Ovary (tissue), 7 donors: ENCODE measurements at regions not wholly inside any gene's neighbourhood (a gene's known extent, or its start where the extent isn't known, plus 50 kb on each side); places are given as distances from the start of the nearest gene placed in this dataset.
"Not testable (repeated sequence)": the region's sequence is repeated elsewhere in the genome, so short reads cannot be mapped to it uniquely, and the experiment has no call there.

Source experiments
- DNase-seq, 5 donors: peaks; one replicate each; pipeline ENCODE4 v3.0.0-alpha.2; 2019 to 2020
- H3K27ac ChIP-seq, 2 donors: fragments of 200-600 bp; one replicate each; pipeline versions ENCODE4 v1.5.1 to v1.8.0; 2019 to 2022
- H3K27me3 ChIP-seq: fragments of 200-600 bp; one replicate; pipeline ENCODE4 v1.8.0; 2022
- H3K36me3 ChIP-seq: fragments of 200-600 bp; sonication (generic); one replicate; pipeline ENCODE4 v1.5.1; 2019
- H3K4me1 ChIP-seq: one replicate; pipeline ENCODE4 v1.8.1; 2013; ENCODE audit warnings: mild to moderate bottlenecking, moderate library complexity; ENCODE audit not compliant: insufficient read depth
- H3K4me3 ChIP-seq: fragments of 200-600 bp; sonication (generic); one replicate; pipeline ENCODE4 v1.5.1; 2017
- H3K9me3 ChIP-seq, 2 donors: fragments of 200-600 bp in 1 of 2; sonication (generic) in 1 of 2; one replicate each; pipeline versions ENCODE4 v1.5.1 to v1.8.1; 2013 to 2019; ENCODE audit warnings: mild to moderate bottlenecking in 1 of 2, moderate library complexity in 1 of 2
- EP300 ChIP-seq: sonication (generic); formaldehyde crosslinking; IDR thresholded peaks from one replicate; pipeline ENCODE4 v1.6.1; 2017; ENCODE audit warnings: antibody characterized with exemption
- POLR2A ChIP-seq: fragments of 450-650 bp; IDR thresholded peaks from one replicate; pipeline ENCODE4 v1.6.1; 2017; ENCODE audit warnings: antibody characterized with exemption, mild to moderate bottlenecking, moderate library complexity
- WGBS, 3 donors: extraction: QIAGEN DNeasy Blood & Tissue Kit in 1 of 3; methylation state at CpG; one replicate each; pipeline versions ENCODE4 v1.1.5 to v1.1.7; 2013 to 2017; 5-methylcytosine and 5-hydroxymethylcytosine counted together
- intact Hi-C, 4 donors: fragments of 100-400 bp; cut with DNase I; formaldehyde crosslinking; loops; one replicate each; pipeline versions ENCODE4 v1.11.0 to v1.15.1; 2022 to 2023
- TF ChIP-seq, protein P1 (sequence below), 3 donors: fragments of 450-650 bp in 2 of 3; fragments of 200-600 bp in 1 of 3; IDR thresholded peaks; one replicate each; pipeline versions ENCODE4 v1.5.1 to v1.8.0; 2016 to 2022; ENCODE audit warnings: antibody characterized with exemption in 3 of 3, mild to moderate bottlenecking in 1 of 3
- donor health status: DM: no; HTN: no; CAD: no; lungs with moderate emphysema.
- donor health status: DM: no; HTN: no; CAD: no.
- donor health status: Bipolar disorder and iron deficiency.
- donor health status: DM: no; HTN: no; CAD: no.
- donor health status: DM: yes; HTN: yes; CAD: no.

GRCh38 chr3:185995352-185995751, 57.5 kb upstream of the TRA2B start:
- DNase-seq: no peak
- WGBS, 3 donors: 42 to 59% (median 54%) methylated on average over 3 of the region's 3 CpGs
- intact Hi-C loops: no loop called here
- TF ChIP-seq POLR2A: no peak
- Histone ChIP-seq H3K4me3 (no peak overlapping the region), H3K4me1 (no peaks in the 10 kb centered on the region), H3K27ac (no peak overlapping the region), H3K9me3 (no peaks in the 10 kb centered on the region), H3K27me3 (no peaks in the 10 kb centered on the region), H3K36me3 (no peaks in the 10 kb centered on the region)

GRCh38 chr3:185992831-185993374, 55.1 kb upstream of the TRA2B start:
- intact Hi-C loops: no loop called here
- H3K27me3 ChIP-seq: no peaks in the 10 kb centered on the region
- H3K4me3 ChIP-seq: no peak overlapping the region
- no peak overlapping the region for H3K27ac ChIP-seq
- no peaks in the 10 kb centered on the region for H3K4me1 ChIP-seq
- no peaks in the 10 kb centered on the region for H3K9me3 ChIP-seq
- WGBS, 3 donors: 31 to 41% (median 40%) methylated on average over 9 of the region's 9 CpGs
- TF ChIP-seq EP300 (no peak), POLR2A (no peak)
- TF ChIP-seq, protein P1, sequence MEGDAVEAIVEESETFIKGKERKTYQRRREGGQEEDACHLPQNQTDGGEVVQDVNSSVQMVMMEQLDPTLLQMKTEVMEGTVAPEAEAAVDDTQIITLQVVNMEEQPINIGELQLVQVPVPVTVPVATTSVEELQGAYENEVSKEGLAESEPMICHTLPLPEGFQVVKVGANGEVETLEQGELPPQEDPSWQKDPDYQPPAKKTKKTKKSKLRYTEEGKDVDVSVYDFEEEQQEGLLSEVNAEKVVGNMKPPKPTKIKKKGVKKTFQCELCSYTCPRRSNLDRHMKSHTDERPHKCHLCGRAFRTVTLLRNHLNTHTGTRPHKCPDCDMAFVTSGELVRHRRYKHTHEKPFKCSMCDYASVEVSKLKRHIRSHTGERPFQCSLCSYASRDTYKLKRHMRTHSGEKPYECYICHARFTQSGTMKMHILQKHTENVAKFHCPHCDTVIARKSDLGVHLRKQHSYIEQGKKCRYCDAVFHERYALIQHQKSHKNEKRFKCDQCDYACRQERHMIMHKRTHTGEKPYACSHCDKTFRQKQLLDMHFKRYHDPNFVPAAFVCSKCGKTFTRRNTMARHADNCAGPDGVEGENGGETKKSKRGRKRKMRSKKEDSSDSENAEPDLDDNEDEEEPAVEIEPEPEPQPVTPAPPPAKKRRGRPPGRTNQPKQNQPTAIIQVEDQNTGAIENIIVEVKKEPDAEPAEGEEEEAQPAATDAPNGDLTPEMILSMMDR (IDR thresholded peaks at IDR 0.05): no peak
- no peaks in the 10 kb centered on the region for H3K36me3 ChIP-seq
- peak in 1 of 5 donors; percentile 22 for DNase-seq

GRCh38 chr3:185990995-185991394, 53.2 kb upstream of the TRA2B start:
- 88 to 95% (median 92%) methylated on average over 3 to 4 of the region's 4 CpGs for WGBS, 3 donors
- DNase-seq, H3K4me1 ChIP-seq, H3K4me3 ChIP-seq, H3K36me3 ChIP-seq, H3K9me3 ChIP-seq, intact Hi-C loops, H3K27me3 ChIP-seq, H3K27ac ChIP-seq: not testable (repeated sequence)

- no peaks in the 10 kb centered on the region for H3K4me1 ChIP-seq
- H3K9me3 ChIP-seq: no peaks in the 10 kb centered on the region
- TF ChIP-seq, protein P1 (IDR thresholded peaks at IDR 0.05): no peak
- TF ChIP-seq EP300 (no peak), POLR2A (no peak)
- no peaks in the 10 kb centered on the region for H3K27me3 ChIP-seq
- H3K4me3 ChIP-seq: no peak overlapping the region
- no peak for DNase-seq
- intact Hi-C loops: loop anchor here (5.0 to 10.0 kb wide), 4 partner anchors 255 to 628 kb away; no protein-coding TSS in a partner anchor
- H3K27ac ChIP-seq: no peak overlapping the region
- H3K36me3 ChIP-seq: no peaks in the 10 kb centered on the region
- WGBS, 3 donors: 86 to 89% (median 88%) methylated on average over 3 of the region's 3 CpGs
These were observed 51.7 kb upstream of the TRA2B start for GRCh38 chr3:185989511-185989910.

- no peak overlapping the region for H3K4me3 ChIP-seq
- TF ChIP-seq POLR2A (no peak), EP300 (no peak)
- TF ChIP-seq, protein P1 (IDR thresholded peaks at IDR 0.05): no peak
- DNase-seq: no peak
- no peaks in the 10 kb centered on the region for H3K9me3 ChIP-seq
- H3K27me3 ChIP-seq: no peaks in the 10 kb centered on the region
- H3K36me3 ChIP-seq: no peaks in the 10 kb centered on the region
- H3K27ac ChIP-seq: no peak overlapping the region
- WGBS, 3 donors: 25 to 33% (median 26%) methylated on average over 3 of the region's 3 CpGs
- H3K4me1 ChIP-seq: no peaks in the 10 kb centered on the region
- intact Hi-C loops: loop anchor here (5.0 to 10.0 kb wide), 4 partner anchors 256 to 629 kb away; no protein-coding TSS in a partner anchor
These were observed 51.0 kb upstream of the TRA2B start for GRCh38 chr3:185988816-185989175.
